GM12891 (cell line): ENCODE measurements at regions not wholly inside any gene's neighbourhood (a gene's known extent, or its start where the extent isn't known, plus 50 kb on each side); places are given as distances from the start of the nearest gene placed in this dataset.

ENCODE experiments used
- PAX5 ChIP-seq: IDR thresholded peaks from 2 replicates; pipeline ENCODE4 v1.6.1; 2011; ENCODE audit warnings: low read length, moderate library complexity, mild to moderate bottlenecking; ENCODE audit not compliant: insufficient read depth, severe bottlenecking
- POLR2A ChIP-seq: IDR thresholded peaks from 2 replicates; pipeline ENCODE4 v1.6.1; 2011; ENCODE audit warnings: low read depth, low read length, control low read depth
- POLR2AphosphoS5 ChIP-seq: IDR thresholded peaks from 2 replicates; pipeline ENCODE4 v1.6.1; 2011; ENCODE audit warnings: low read depth, low read length, control low read depth
- POU2F2 ChIP-seq: IDR thresholded peaks from 2 replicates; pipeline ENCODE4 v1.6.1; 2011; ENCODE audit warnings: low read depth, mild to moderate bottlenecking, control low read depth, low read length, moderate library complexity
- SPI1 ChIP-seq: IDR thresholded peaks from 2 replicates; pipeline ENCODE4 v1.6.1; 2011; ENCODE audit warnings: low read depth, low read length, control low read depth

DNA sequence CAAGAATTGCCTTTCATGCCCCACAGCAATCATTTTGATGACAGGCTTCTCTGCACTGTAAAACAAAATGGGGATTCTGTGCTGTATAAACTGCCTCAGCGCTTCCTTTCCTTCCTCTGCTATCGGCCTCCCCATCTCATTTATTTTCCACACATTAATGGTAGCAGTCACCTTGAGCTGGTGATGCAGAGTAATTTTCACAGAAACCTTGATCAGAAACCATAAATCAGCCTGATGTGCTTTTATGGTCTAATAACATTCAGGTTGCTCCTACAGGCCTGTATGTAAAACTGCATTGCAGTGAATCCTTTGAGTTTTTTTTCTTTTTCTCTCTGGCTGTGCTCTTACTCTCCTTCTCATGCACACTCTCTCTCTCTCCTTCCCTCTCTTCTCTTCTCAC, 578.4 kb upstream of the STXBP6 start:
- no peak for TF ChIP-seq POLR2A
- TF ChIP-seq POU2F2 = no peak
- no peak for TF ChIP-seq POLR2AphosphoS5
- no peak for TF ChIP-seq SPI1
- no peak for TF ChIP-seq PAX5
